Kidney tubule cell (primary cell): ENCODE measurements at regions not wholly inside any gene's neighbourhood (a gene's known extent, or its start where the extent isn't known, plus 50 kb on each side); places are given as distances from the start of the nearest gene placed in this dataset.

Experiments used
- DNase-seq: peaks from one replicate; pipeline ENCODE4 v3.0.0-alpha.2; 2018; ENCODE audit warnings: low spot score

DNA sequence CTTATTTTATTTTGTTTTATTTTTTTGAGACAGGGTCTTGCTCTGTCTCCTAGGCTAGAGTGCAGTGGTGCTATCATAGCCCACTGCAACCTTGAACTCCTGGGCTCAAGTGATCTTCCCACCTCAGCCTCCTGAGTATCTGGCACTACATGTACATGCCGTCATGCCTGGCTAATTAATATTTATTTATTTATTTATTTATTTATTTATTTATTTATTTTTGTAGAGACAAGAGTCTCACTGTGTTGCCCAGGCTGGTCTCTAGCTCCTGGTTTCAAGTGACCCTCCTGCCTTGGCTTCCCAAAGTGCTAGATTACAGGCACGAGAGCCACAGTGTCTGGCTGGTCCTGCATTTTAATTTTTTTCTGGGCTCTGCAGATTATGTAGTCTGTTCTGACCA, 84.9 kb upstream of the BCOR start:
- DNase-seq = no peak

GRCh38 chrX:40182095-40182494, 84.3 kb upstream of the BCOR start:
- DNase-seq = no peak

DNA sequence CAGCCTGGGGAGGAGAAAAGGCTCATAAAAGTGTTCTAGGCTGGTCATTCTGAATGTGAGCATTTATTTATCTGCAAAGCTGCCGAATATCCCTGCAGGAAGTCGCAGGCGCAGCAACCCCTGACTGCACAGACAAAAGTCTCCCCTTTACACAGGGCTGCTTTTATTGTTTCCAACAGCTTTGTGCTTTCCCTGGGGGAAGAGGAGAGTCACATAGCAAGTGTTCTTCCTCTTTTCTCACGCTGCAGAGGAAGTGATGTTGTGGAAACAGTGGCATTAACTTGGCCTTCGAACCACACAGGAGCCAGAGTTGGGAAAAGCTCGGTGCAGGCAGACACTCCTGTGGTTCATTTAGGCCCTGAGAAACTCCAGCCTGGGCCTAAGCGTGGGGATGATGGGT, 81.5 kb upstream of the BCOR start:
- no peak for DNase-seq

DNA sequence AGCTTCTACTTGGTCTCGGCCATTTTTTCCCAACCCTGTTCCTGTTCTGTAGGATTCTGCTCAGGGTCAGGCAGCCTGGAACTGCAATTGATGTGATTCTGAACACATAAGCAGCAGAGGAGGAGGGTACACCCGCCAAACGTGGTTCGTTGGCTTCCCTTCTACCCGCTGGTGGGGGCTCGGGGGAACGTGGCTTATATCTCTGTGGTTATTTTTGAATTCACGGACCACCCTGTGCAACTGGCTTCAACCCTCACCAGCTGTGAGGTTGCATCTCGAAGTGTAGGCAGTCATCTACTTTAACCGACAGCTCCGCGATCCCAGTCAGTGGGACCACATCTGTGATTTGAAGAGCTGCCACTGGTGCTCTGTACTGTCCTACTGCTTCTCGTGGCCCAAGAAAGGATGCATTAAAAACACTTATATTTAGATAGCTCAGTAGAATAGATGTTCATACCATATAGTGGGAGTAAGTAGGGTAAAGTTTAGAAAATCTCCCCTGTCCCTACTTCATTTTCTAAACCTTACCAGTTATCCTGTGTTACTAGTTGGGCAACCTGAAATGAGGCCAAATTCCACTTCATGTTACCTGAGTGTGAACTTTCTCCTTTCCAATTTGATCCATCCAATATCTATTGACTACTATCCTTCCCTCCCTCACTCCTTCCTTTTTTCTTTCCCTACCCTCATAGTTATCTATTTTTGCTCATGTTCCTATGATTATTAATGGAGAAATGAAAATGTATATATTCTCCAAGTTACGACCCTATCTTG, 80.4 kb upstream of the BCOR start:
- no peak for DNase-seq

- DNase-seq = peak; percentile 47
Measured at GRCh38 chrX:40177489-40177888, 79.7 kb upstream of the BCOR start.

DNA sequence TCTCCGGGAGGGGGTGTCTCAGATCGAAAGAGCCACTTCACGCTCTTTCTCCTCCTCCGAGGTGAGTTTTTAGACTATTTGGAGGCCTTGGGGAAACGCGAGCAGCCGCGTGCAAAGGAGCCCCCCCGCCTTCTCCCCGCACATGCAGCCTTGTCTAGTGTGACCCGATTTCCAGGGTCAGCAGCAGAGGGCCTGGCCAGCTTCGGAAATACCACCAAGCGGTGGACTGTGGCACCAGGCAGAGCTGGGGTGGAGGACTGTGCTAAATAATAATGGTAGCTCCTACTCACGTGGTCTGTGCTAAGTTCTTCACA, 79.3 kb upstream of the BCOR start:
- DNase-seq = peak; percentile 26

DNA sequence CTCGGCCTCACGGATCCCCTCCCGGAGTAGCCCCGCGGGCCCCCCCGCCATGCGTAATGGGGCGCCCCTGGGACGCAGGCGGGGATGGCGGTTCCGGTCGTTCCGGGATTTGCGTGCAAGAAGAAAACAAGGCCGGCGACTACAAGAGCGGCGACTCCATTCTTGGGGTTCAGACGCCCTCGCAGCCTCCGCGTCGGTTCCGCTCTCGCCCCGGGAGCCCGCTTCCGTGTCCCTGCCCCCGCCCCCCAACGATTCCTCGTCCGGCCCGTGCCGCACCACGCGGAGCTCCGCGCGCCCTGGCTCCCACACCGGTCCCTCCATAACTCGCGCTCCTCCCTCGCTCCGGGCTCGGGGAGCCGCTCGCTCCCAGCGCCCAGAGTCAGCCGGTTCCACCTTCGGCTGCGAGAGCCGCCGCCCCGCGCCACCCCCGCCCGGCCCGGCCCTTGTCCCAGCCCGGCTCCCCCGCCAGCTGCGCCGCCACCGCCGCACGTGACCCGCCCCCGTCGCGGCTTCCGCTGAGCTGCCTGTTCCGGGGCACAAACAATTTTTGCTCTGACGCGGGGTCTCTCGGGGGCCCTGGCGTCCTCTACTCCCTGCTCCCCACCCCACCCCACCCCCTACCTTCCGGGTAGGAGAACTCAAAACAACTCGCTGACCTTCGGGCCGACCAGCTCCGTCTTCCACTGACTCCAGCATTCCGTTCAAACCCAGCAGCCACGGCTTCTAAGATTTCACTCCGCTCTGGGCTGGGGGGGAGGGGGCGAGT, 78.8 kb upstream of the BCOR start:
- DNase-seq = peak; percentile 20

DNA sequence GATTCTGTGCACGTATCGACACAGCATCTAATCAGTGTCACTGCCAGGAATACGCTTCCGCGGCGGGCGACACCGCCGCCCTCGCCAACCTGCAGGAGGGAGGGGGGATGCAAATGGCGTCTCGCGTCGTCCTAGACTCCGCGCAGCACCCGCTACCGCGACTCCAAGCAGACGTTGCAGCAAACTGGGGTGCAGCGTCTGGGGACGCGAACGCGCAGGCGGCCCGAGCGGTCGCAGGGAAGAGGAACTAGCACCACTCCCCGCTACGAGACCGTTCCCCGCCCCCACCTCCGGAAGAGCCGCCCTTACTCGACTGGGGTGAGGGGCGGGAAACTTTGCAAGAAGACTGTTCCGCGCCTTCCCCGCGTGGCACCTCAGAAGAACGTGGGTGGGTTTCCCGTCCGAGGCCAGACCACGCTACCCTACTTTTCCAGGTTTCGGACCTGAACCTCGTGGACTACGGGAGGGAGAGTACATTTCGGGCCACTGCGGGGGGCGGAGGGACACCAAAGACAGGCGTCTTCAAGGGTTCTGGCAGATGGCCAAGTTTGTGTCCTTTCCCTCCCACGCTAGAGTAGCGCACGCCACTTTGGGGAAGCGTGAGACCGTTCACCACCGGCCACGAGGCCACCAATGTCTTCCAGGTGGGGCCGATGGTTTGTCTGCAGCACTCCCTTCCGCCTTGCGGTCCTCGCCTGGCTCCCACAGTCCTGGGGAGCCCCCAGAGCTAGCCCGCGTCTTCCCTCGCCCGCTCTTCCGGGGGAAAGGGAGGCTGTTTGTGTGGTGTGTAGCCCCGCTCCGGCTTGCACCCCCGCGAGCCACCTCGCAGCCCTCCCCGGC, 78.0 kb upstream of the BCOR start:
- DNase-seq = peak; percentile 52

- DNase-seq = peak; percentile 43
Measured at GRCh38 chrX:40174854-40175510, 77.2 kb upstream of the BCOR start.

GRCh38 chrX:40174001-40174853, 76.5 kb upstream of the BCOR start:
- DNase-seq = peak; percentile 63

DNA sequence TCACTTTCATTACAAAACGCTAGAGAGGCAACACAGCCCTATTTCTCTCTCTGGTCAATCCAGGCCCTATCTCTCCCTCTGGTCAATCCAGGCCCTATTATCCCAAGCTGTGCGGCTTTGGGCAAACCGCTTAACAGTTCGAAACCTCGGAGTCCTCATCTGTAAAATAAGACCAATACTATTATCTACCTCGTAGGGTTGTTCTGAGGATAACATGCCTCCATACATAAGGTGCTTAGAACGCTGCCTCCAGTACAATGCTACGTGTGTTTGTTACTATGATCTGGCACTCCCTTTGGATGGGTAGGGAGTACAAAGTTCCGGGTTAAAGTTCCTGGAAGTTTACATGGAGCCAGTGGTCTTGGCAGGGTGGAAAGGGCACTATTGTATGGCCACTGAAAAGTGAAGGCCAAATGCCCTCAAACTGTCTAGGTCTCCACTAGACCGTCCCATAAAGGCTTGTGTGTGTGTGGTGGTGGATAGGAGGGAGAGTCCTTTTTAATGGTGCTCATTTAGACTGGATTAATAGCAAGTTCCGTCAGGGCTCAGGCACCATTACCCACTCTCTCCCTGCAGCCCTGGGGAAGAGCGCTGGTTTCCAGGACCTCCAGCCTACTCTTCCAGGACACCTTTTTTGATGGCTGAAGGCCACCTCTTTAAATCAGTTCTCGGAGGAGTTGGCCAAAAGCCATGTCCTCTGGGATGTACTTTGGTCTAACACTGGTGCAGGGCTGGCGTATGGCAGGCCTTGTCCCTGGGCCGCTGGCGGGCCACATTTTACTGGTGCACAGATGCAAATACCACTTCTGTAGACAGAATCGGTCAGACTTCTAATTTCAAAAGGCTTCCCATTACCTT, 75.6 kb upstream of the BCOR start:
- no peak for DNase-seq

GRCh38 chrX:40172401-40173142, 74.8 kb upstream of the BCOR start:
- peak; percentile 59 for DNase-seq

GRCh38 chrX:40171513-40172400, 74.0 kb upstream of the BCOR start:
- peak; percentile 36 for DNase-seq

GRCh38 chrX:40170830-40171512, 73.2 kb upstream of the BCOR start:
- no peak for DNase-seq

DNA sequence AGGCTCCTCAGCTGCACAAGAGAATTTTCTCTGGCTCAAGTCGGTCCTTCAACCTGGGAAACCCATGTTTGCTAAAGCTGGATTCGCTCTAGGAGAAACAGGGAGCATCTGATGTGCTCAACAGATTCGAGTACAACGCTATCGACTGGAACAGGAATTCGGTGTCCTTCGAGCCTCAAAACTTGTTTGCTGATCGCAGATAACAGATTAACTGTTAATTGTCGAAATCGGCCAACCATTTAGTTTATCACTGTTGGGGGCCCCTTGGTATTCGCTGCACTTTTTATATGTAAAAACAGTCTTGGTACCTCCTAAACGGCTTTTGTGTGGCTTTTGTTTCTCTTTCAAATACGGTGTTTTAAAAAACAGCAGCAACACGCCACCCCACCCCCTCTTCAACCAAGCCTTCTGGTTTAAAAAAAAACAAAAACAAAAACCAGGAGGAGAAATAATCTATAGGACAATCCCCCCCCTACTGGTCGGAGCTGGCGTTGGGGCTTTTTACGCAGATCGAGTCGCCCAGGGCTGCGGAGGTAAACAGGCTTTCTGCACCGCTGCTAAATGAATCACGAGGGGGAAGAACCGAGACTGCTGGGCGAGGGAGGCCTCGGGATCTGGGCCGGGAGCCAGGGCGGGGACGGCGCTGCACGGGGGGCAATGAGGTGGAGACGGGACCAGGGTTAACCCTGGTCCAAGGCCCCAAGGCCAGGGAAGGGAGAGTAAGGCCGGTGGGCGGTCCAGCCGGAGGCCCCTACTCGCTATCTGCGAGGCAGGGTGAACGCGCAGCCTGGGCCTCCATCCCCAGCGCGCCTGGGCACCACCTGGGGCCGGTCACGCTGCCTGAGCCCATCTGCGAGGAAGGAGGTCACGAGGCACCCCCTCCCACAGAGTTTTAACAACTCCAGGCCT, 71.7 kb upstream of the BCOR start:
- DNase-seq = peak; percentile 87

DNA sequence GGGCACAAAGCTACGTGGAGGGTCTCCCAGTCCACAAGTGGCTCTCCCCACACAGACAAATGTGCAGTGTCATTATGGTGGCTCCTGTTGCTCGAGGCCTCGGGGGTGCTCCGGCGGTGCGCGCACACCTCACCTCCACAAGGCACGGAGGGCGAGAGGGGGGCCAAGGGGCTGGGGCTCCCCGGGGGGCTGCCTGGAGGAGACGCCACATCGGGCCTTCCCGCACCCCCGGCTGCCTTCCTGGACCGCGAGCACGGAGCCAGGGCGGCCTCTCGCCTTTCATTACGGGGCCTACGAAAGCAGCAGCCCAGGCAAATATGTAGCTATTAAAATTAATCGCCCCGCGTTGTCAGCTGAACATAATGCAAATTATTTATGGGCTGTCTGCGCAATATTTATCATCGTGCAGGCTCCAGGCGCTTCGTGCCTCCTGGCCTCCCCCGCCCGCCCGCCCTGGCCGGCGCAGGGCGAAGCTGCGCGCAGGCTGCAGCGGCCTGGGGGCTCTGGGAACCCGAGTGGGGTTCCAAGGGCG, 70.8 kb upstream of the BCOR start:
- no peak for DNase-seq
